ENCODE measurements at regions not wholly inside any gene's neighbourhood (a gene's known extent, or its start where the extent isn't known, plus 50 kb on each side); places are given as distances from the start of the nearest gene placed in this dataset.

DNA sequence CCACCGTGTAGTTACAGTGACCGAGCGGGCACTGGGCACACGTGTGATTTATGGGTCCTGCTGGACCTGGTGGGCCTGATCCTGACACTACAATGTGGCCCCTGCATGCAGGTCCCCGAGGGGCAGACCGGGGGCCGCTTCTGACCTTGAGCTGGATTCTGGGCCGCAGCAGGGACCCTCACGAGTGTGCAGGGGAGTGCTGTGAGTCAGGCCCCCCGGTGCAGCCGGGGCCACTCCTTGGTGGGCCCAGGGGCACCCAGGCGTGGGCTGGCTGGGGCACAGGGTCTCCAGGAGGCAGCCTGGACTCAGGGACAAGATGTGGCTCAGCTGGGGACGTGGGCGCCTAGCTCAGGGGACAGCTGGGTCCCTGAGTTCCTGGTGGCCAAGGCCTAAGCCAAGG lies 77.5 kb upstream of the TTC34 start:
- H3K4me3 ChIP-seq (ENCODE audit: low read length) = no peak overlapping the region
- no peak for ATAC-seq
- H3K27me3 ChIP-seq (ENCODE audit: control insufficient read depth, insufficient read depth) = no peaks in the 10 kb centered on the region
- H3K4me1 ChIP-seq (ENCODE audit: control insufficient read depth, insufficient read depth, low read length) = no peaks in the 10 kb centered on the region
- DNase-seq = no peak
- intact Hi-C loops (cut with DNase I) = loop anchor here in 2 of 4 donors (5.0 to 10.0 kb wide), 2 partner anchors 536 to 543 kb away; no protein-coding TSS in a partner anchor
- H3K27ac ChIP-seq (ENCODE audit: low read length) = no peak overlapping the region
- H3K9me3 ChIP-seq (ENCODE audit: control insufficient read depth, low read length) = no peaks in the 10 kb centered on the region
- 87% methylated on average over 14 of the region's 14 CpGs for WGBS

DNA sequence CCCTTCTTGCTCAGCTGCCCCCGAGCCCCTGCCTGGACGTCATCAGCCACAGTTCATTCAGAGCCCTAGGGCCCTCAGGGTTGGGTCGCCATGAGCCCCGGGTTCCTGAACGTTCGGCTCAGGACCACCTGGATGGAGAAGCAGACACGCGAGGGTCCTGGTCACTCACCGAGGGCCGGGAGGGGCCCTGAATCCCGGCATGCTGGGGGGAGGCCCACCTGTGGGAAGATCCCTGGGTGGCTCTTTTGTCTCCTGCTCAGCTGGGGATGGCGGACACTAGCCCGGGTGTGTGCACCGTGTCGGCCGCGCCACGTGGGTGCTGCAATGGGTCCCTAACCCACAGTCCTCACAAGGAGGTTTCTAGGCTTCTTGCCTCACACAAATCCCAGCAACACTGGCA lies 78.1 kb upstream of the TTC34 start:
- ATAC-seq (no peak), DNase-seq (no peak)
- Histone ChIP-seq H3K4me1 (ENCODE audit: control insufficient read depth, insufficient read depth, low read length) (no peaks in the 10 kb centered on the region), H3K9me3 (ENCODE audit: control insufficient read depth, low read length) (no peaks in the 10 kb centered on the region), H3K27ac (ENCODE audit: low read length) (no peak overlapping the region), H3K27me3 (ENCODE audit: control insufficient read depth, insufficient read depth) (no peaks in the 10 kb centered on the region), H3K4me3 (ENCODE audit: low read length) (no peak overlapping the region)
- intact Hi-C loops (cut with DNase I) = loop anchor here in 2 of 4 donors (5.0 to 10.0 kb wide), 2 partner anchors 535 to 543 kb away; no protein-coding TSS in a partner anchor
- 84% methylated on average over 18 of the region's 18 CpGs for WGBS

DNA sequence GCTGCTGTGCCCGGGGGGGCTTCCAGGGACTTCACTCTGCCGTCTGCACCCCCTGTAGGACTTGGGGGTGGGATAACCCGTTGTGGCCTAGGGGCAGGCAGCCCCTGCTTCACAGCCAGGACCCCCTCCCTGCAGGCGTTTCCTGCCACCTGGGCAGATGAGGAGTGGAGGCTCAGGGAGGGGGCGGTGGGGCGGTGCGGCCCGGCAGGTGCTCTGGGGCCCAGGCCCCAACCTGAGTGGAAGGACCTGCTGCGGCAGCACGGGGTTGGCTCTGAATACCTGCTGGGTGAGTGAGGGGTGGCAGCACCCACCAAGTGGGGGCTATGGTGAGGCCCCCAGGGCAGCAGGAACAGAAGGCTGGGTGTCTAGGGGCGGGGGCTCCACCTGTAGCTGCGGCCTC lies 78.6 kb upstream of the TTC34 start:
- H3K27ac ChIP-seq (ENCODE audit: low read length) = no peak overlapping the region

DNA sequence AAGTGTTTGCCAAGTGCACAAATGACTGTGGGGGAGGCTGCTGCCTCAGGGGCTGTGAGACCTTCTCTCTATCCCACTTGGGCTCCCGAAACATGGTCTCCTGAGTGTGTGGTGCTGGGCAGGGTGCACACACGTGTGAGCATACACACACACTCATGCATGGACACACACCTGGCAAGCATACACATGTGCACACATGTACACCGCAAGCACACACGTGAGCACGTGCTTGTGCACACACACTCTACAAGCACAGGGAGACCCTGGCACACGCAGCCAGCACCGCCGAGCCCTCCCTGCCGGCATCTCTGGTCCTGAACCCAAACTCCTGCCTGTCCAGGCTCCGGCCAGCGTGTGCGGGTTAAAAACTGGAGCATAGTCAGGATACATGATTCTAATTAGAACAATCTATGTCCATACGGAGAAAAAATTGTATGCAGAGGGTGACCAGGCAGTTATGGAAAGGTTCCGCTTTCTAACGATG lies 79.4 kb upstream of the TTC34 start:
- WGBS = 84% methylated on average over 15 of the region's 15 CpGs

More for the DNA sequence above, 78.6 kb upstream of the TTC34 start:
- no peaks in the 10 kb centered on the region for H3K9me3 ChIP-seq (ENCODE audit: control insufficient read depth, low read length)
- no peaks in the 10 kb centered on the region for H3K27me3 ChIP-seq (ENCODE audit: control insufficient read depth, insufficient read depth)
- H3K4me3 ChIP-seq (ENCODE audit: low read length) = no peak overlapping the region
- ATAC-seq (no peak), DNase-seq (no peak)
- intact Hi-C loops (cut with DNase I) = loop anchor here in 1 of 4 donors (10.0 kb wide), 1 partner anchor 525 kb away; no protein-coding TSS in a partner anchor
- 84% methylated on average over 12 of the region's 12 CpGs for WGBS
- H3K4me1 ChIP-seq (ENCODE audit: control insufficient read depth, insufficient read depth, low read length) = no peaks in the 10 kb centered on the region

DNA sequence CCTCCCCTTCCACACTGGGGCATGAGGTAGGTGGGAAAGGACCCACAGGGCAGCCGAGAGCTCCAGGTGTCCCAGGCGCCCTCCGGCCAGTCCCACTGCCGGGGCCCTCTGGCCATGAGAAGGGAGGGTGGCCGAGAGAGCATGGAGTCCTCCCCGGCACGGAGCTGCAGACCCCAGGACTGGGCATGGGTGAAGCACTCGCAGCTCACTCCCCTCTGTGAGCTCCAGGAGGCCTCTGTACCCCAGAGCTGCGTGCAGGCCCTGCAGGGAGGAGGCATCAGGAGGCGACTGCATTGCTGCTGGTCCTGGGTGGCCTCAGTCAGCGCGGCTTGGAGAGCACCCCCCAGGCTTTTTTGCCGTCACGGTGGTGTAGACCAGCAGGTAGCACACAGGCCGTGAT lies 80.1 kb upstream of the TTC34 start:
- 75% methylated on average over 15 of the region's 15 CpGs for WGBS
- intact Hi-C loops (cut with DNase I) = loop anchor here in 1 of 4 donors (10.0 kb wide), 1 partner anchor 523 kb away; no protein-coding TSS in a partner anchor
- ATAC-seq (no peak), DNase-seq (no peak)
- Histone ChIP-seq H3K4me1 (ENCODE audit: control insufficient read depth, insufficient read depth, low read length) (no peaks in the 10 kb centered on the region), H3K27me3 (ENCODE audit: control insufficient read depth, insufficient read depth) (no peaks in the 10 kb centered on the region), H3K27ac (ENCODE audit: low read length) (no peak overlapping the region), H3K9me3 (ENCODE audit: control insufficient read depth, low read length) (no peaks in the 10 kb centered on the region), H3K4me3 (ENCODE audit: low read length) (no peak overlapping the region)

More for the DNA sequence above, 79.4 kb upstream of the TTC34 start:
- H3K4me3 ChIP-seq (ENCODE audit: low read length) = no peak overlapping the region
- no peaks in the 10 kb centered on the region for H3K4me1 ChIP-seq (ENCODE audit: control insufficient read depth, insufficient read depth, low read length)
- H3K9me3 ChIP-seq (ENCODE audit: control insufficient read depth, low read length) = no peaks in the 10 kb centered on the region
- ATAC-seq (no peak), DNase-seq (no peak)
- intact Hi-C loops (cut with DNase I) = loop anchor here in 1 of 4 donors (10.0 kb wide), 1 partner anchor 524 kb away; no protein-coding TSS in a partner anchor
- no peaks in the 10 kb centered on the region for H3K27me3 ChIP-seq (ENCODE audit: control insufficient read depth, insufficient read depth)
- H3K27ac ChIP-seq (ENCODE audit: low read length) = no peak overlapping the region

DNA sequence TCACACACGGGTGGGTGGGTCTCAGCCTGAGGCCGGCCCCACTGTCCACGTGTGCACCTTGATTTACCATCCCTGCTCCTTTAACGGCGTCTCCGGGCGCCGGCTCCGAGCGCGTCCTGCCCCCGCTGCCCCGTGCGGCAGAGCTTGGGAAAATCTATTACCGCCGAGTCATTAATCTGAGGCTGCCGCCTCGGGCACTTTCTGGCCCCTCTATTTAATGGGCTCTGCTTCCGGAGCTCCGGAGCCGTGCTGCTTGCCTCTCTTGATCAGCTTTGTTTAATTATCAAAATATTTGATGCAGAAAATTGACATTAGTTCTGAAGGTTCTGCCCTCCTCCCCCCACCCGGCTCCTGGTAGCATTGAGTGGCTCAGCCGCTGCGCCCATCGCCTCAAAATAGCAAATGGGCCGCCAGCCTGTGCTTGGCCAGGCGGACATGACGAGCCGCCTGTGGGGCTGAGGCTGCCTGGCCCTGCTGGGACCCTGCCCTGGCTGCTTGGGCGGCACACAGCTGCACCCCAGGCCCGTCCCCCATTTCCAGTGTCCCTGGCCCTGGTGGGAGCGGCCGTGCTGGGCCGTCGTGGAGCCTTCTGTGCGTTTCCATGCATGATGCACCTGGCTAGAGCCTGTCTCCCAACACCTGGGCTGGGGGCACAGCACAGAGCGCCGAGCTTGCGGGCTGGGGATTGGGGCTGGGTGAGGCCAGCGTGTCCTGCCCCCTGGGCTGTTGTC lies 81.6 kb upstream of the TTC34 start:
- no peak overlapping the region for H3K27ac ChIP-seq (ENCODE audit: low read length)
- 64% methylated on average over 40 of the region's 40 CpGs for WGBS
- no peak for ATAC-seq
- H3K4me3 ChIP-seq (ENCODE audit: low read length) = no peak overlapping the region
- no peaks in the 10 kb centered on the region for H3K27me3 ChIP-seq (ENCODE audit: control insufficient read depth, insufficient read depth)
- H3K9me3 ChIP-seq (ENCODE audit: control insufficient read depth, low read length) = no peaks in the 10 kb centered on the region
- no peak for DNase-seq
- intact Hi-C loops (cut with DNase I) = loop anchor here in 1 of 4 donors (10.0 kb wide), 1 partner anchor 522 kb away; no protein-coding TSS in a partner anchor
- no peaks in the 10 kb centered on the region for H3K4me1 ChIP-seq (ENCODE audit: control insufficient read depth, insufficient read depth, low read length)

DNA sequence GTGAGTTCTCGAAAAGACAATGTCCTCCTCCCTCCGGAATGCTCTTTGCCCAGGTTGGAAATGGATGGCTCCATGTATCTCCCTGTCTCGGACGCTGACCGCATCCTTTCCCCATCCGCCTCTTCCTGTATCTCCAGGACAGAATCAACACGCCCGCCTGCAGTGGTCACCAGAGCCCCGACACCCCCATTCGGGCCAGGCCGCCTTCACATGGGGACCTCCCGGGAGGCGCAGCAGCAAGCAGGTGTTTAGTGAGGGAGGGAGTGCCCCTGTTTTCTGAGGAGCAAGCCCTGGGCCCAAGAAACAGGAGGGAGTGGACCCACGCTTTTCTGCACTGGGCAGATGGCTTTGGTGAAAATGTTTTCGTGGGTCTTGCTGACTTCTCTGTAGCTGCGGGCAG lies 83.5 kb upstream of the TTC34 start:
- Histone ChIP-seq H3K27ac (ENCODE audit: low read length) (no peak overlapping the region), H3K9me3 (ENCODE audit: control insufficient read depth, low read length) (no peaks in the 10 kb centered on the region), H3K4me1 (ENCODE audit: control insufficient read depth, insufficient read depth, low read length) (no peaks in the 10 kb centered on the region), H3K27me3 (ENCODE audit: control insufficient read depth, insufficient read depth) (no peaks in the 10 kb centered on the region), H3K4me3 (ENCODE audit: low read length) (no peak overlapping the region)
- intact Hi-C loops (cut with DNase I) = loop anchor here in 1 of 4 donors (10.0 kb wide), 1 partner anchor 520 kb away; no protein-coding TSS in a partner anchor
- DNase-seq = no peak
- WGBS = 88% methylated on average over 16 of the region's 16 CpGs
- no peak for ATAC-seq

DNA sequence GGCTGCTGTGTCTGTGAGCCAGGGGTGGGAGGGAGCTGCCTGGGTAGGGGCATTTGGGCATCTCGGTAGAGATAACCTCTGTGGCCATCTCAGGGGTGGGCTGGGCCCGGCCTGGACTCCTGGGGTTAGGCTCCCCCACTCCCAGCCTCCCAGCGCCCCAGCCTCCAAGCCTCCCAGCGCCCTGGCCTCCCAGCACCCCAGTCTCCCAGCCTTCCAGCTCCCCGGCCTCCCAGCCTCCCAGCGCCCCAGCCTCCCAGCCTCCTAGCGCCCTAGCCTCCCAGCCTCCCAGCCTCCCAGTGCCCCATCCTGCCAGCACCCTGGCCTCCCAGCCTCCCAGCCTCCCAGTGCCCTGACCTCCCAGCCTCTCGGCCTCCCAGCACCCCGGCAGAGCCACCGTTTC lies 85.1 kb upstream of the TTC34 start:
- Histone ChIP-seq H3K27ac (ENCODE audit: low read length) (no peak overlapping the region), H3K4me3 (ENCODE audit: low read length) (no peak overlapping the region), H3K4me1 (ENCODE audit: control insufficient read depth, insufficient read depth, low read length) (no peaks in the 10 kb centered on the region), H3K27me3 (ENCODE audit: control insufficient read depth, insufficient read depth) (no peaks in the 10 kb centered on the region), H3K9me3 (ENCODE audit: control insufficient read depth, low read length) (no peaks in the 10 kb centered on the region)
- DNase-seq (no peak), ATAC-seq (no peak)
- intact Hi-C loops (cut with DNase I) = loop anchor here in 1 of 4 donors (10.0 kb wide), 1 partner anchor 518 kb away; no protein-coding TSS in a partner anchor
- WGBS = 85% methylated on average over 10 of the region's 10 CpGs

DNA sequence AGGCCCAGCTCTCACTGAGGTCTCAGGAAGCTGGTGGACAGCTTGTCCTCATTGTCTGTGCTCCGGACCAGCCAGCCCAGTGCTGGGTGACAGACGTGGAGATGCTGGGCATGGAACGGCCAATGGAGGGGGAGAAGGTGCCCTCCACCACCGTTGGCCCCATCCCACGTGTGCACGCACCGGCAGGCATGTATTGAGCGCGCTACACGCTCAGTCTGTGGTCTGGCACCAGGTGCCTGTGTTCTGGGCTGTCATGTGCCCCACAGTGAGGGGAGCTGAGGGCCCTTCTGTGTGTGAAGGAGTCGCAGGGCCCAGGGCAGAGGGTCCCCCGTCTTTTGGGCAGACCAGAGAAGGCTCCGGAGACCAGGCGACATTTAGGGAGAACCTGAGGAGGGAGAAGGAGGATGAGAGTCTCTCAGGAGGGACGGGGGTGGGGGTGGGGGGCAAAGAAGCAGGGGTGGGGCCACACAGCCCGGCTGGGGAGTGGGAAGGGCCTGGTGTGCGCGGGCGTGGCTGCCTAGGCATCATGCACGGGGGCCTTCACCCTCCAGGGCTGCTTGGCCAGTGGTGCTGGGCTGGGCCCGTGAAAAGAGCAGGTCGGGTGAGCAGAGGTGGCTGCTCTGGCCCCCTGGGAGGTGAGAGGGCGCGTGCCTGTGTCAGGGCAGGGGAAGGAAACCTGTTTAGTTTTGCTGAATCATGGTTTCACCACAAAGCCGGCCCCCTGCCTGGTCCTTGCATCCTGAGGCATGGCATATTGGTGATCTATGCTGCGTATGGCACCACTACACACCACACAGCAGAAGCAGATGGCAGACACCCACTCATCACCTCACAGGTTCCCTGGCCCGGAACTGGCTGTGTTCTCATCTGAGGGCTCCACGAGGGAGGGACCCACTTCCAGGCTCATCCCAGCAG lies 86.7 kb upstream of the TTC34 start:
- Histone ChIP-seq H3K4me3 (ENCODE audit: low read length) (no peak overlapping the region), H3K9me3 (ENCODE audit: control insufficient read depth, low read length) (no peaks in the 10 kb centered on the region), H3K27ac (ENCODE audit: low read length) (no peak overlapping the region), H3K4me1 (ENCODE audit: control insufficient read depth, insufficient read depth, low read length) (no peaks in the 10 kb centered on the region), H3K27me3 (ENCODE audit: control insufficient read depth, insufficient read depth) (no peaks in the 10 kb centered on the region)
- no peak for DNase-seq
- 72% methylated on average over 28 of the region's 28 CpGs for WGBS
- no peak for ATAC-seq
- intact Hi-C loops (cut with DNase I) = loop anchor here in 1 of 4 donors (10.0 kb wide), 1 partner anchor 517 kb away; no protein-coding TSS in a partner anchor

DNA sequence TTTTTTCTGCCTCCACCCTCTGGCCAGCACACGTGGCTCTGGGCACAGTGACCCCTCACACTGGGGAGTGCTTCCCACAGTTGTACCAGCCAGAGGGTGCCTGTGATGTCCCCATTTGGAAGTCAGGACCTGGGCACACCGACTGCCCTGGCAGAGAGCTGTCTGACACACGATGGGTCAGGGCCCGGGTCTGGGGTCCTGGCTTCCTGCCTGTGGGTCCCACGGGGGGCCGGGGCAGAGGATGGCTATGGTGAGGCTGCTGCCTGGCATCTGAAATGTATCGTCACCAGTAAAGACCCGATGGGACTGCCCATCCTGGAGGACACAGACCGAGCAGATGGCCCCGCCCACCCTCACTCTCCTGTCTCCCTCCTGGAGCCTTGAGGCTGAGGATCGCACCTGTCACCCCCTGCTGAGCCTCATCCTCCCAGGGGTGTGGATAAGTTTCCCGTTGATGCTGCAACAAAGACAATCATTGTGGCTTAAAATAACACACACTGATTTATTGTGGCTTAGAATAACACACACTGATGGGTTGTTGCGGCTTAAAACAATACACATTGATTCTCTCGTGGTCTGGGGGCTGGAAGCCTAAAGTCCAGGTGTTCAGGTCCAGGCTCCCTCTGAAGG lies 88.8 kb upstream of the TTC34 start:
- no peak overlapping the region for H3K4me3 ChIP-seq (ENCODE audit: low read length)
- no peaks in the 10 kb centered on the region for H3K9me3 ChIP-seq (ENCODE audit: control insufficient read depth, low read length)
- no peak overlapping the region for H3K27ac ChIP-seq (ENCODE audit: low read length)
- intact Hi-C loops (cut with DNase I) = no loop called here
- 66% methylated on average over 14 of the region's 14 CpGs for WGBS
- ATAC-seq (no peak), DNase-seq (no peak)
- H3K27me3 ChIP-seq (ENCODE audit: control insufficient read depth, insufficient read depth) = no peaks in the 10 kb centered on the region
- no peaks in the 10 kb centered on the region for H3K4me1 ChIP-seq (ENCODE audit: control insufficient read depth, insufficient read depth, low read length)

Data from right cardiac atrium (tissue), 5 donors.